ENCODE measurements at regions not wholly inside any gene's neighbourhood (a gene's known extent, or its start where the extent isn't known, plus 50 kb on each side); places are given as distances from the start of the nearest gene placed in this dataset.

- intact Hi-C loops (cut with micrococcal nuclease; ENCODE audit: unreplicated experiment): no loop called here
- ChIA-PET POLR2A (ENCODE audit: low non-redundant PET) (no interaction called here), CTCF (no interaction called here)
- H3K27ac ChIP-seq (ENCODE audit: low read depth, low read length, poor library complexity, severe bottlenecking): no peak overlapping the region
- no peak overlapping the region for H3K4me3 ChIP-seq (ENCODE audit: low read depth, low read length, poor library complexity, severe bottlenecking)
- TF ChIP-seq, protein P1, sequence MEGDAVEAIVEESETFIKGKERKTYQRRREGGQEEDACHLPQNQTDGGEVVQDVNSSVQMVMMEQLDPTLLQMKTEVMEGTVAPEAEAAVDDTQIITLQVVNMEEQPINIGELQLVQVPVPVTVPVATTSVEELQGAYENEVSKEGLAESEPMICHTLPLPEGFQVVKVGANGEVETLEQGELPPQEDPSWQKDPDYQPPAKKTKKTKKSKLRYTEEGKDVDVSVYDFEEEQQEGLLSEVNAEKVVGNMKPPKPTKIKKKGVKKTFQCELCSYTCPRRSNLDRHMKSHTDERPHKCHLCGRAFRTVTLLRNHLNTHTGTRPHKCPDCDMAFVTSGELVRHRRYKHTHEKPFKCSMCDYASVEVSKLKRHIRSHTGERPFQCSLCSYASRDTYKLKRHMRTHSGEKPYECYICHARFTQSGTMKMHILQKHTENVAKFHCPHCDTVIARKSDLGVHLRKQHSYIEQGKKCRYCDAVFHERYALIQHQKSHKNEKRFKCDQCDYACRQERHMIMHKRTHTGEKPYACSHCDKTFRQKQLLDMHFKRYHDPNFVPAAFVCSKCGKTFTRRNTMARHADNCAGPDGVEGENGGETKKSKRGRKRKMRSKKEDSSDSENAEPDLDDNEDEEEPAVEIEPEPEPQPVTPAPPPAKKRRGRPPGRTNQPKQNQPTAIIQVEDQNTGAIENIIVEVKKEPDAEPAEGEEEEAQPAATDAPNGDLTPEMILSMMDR (conservative IDR thresholded peaks at IDR 0.05; ENCODE audit: low read depth, low read length): no peak
- no peak for TF ChIP-seq EZH2 (IDR thresholded peaks at IDR 0.05; ENCODE audit: borderline replicate concordance, low read depth, low read length, poor library complexity, severe bottlenecking)
- no TSS peak for BruUV-seq (replicated peaks)
- DNase-seq (ENCODE audit: low spot score): no peak
- no peaks in the 10 kb centered on the region for H3K4me1 ChIP-seq (ENCODE audit: insufficient read depth, low read length, poor library complexity, severe bottlenecking)
- H3K36me3 ChIP-seq (ENCODE audit: insufficient read depth, low read length, poor library complexity, severe bottlenecking): no peaks in the 10 kb centered on the region
- H3K27me3 ChIP-seq (replicated peaks; ENCODE audit: insufficient read depth, low read depth, low read length, poor library complexity): no peaks in the 10 kb centered on the region
- H3K9me3 ChIP-seq (ENCODE audit: low read depth, low read length, poor library complexity, severe bottlenecking): no peaks in the 10 kb centered on the region
These were observed 109.9 kb upstream of the CXADR start for GRCh38 chr21:17402937-17403336.

- H3K27ac ChIP-seq (ENCODE audit: low read depth, low read length, poor library complexity, severe bottlenecking): no peak overlapping the region
- no peaks in the 10 kb centered on the region for H3K36me3 ChIP-seq (ENCODE audit: insufficient read depth, low read length, poor library complexity, severe bottlenecking)
- H3K4me3 ChIP-seq (ENCODE audit: low read depth, low read length, poor library complexity, severe bottlenecking): no peak overlapping the region
- intact Hi-C loops (cut with micrococcal nuclease; ENCODE audit: unreplicated experiment): no loop called here
- TF ChIP-seq, protein P1 (conservative IDR thresholded peaks at IDR 0.05; ENCODE audit: low read depth, low read length): no peak
- no peak for TF ChIP-seq EZH2 (IDR thresholded peaks at IDR 0.05; ENCODE audit: borderline replicate concordance, low read depth, low read length, poor library complexity, severe bottlenecking)
- DNase-seq (ENCODE audit: low spot score): no peak
- H3K9me3 ChIP-seq (ENCODE audit: low read depth, low read length, poor library complexity, severe bottlenecking): no peaks in the 10 kb centered on the region
- CTCF ChIA-PET: no interaction called here
- POLR2A ChIA-PET (ENCODE audit: low non-redundant PET): no interaction called here
- no peaks in the 10 kb centered on the region for H3K27me3 ChIP-seq (replicated peaks; ENCODE audit: insufficient read depth, low read depth, low read length, poor library complexity)
- no peaks in the 10 kb centered on the region for H3K4me1 ChIP-seq (ENCODE audit: insufficient read depth, low read length, poor library complexity, severe bottlenecking)
- BruUV-seq (replicated peaks): no TSS peak
These were observed 106.6 kb upstream of the CXADR start for GRCh38 chr21:17406202-17406601.

DNA sequence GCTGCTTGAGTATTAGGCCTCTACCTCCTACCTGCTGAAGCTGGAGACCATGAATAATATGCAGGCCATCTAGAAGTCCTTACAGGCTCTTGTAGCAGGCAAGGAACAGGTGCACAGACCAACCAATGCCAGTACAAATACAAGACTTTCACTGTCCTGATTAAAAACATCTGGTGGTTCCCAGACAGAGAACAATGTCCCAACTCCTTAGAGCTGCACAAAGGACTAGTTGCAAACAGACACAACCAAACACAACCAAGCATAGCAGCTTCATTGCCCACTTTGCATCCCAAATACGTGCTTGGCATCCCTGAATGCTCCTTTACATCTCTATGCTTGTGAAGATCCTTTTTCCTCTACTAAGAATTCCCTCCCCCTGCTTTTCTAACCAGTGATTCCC lies 98.1 kb upstream of the CXADR start:
- intact Hi-C loops (cut with micrococcal nuclease; ENCODE audit: unreplicated experiment): no loop called here
- Histone ChIP-seq H3K9me3 (ENCODE audit: low read depth, low read length, poor library complexity, severe bottlenecking) (no peaks in the 10 kb centered on the region), H3K4me1 (ENCODE audit: insufficient read depth, low read length, poor library complexity, severe bottlenecking) (no peaks in the 10 kb centered on the region), H3K27me3 (replicated peaks; ENCODE audit: insufficient read depth, low read depth, low read length, poor library complexity) (no peaks in the 10 kb centered on the region), H3K36me3 (ENCODE audit: insufficient read depth, low read length, poor library complexity, severe bottlenecking) (no peaks in the 10 kb centered on the region), H3K4me3 (ENCODE audit: low read depth, low read length, poor library complexity, severe bottlenecking) (no peak overlapping the region), H3K27ac (ENCODE audit: low read depth, low read length, poor library complexity, severe bottlenecking) (no peak overlapping the region)
- no peak for TF ChIP-seq EZH2 (IDR thresholded peaks at IDR 0.05; ENCODE audit: borderline replicate concordance, low read depth, low read length, poor library complexity, severe bottlenecking)
- TF ChIP-seq, protein P1 (conservative IDR thresholded peaks at IDR 0.05; ENCODE audit: low read depth, low read length): no peak
- no peak for DNase-seq (ENCODE audit: low spot score)
- ChIA-PET POLR2A (ENCODE audit: low non-redundant PET) (no interaction called here), CTCF (no interaction called here)
- BruUV-seq (replicated peaks): no TSS peak

Data from A673 (cell line).